GM12892 (cell line): ENCODE measurements at regions not wholly inside any gene's neighbourhood (a gene's known extent, or its start where the extent isn't known, plus 50 kb on each side); places are given as distances from the start of the nearest gene placed in this dataset.

Experiments
- DNase-seq: peaks from one replicate; pipeline ENCODE4 v3.0.0; 2011; ENCODE audit not compliant: insufficient read length
- FAIRE-seq: peaks from 2 replicates; lab custom pipeline; 2011; peaks lifted over from hg19 to GRCh38; lab: Jason Lieb, UNC
- POLR2A ChIP-seq: IDR thresholded peaks from 2 replicates; pipeline ENCODE4 v1.6.1; 2011; ENCODE audit warnings: low read depth, low read length, control low read depth
- POLR2AphosphoS5 ChIP-seq: IDR thresholded peaks from 2 replicates; pipeline ENCODE4 v1.6.1; 2011; ENCODE audit warnings: low read depth, low read length, control low read depth
- TAF1 ChIP-seq: IDR thresholded peaks from 2 replicates; pipeline ENCODE4 v1.6.1; 2011; ENCODE audit warnings: low read depth, mild to moderate bottlenecking, control low read depth, low read length, borderline replicate concordance

DNA sequence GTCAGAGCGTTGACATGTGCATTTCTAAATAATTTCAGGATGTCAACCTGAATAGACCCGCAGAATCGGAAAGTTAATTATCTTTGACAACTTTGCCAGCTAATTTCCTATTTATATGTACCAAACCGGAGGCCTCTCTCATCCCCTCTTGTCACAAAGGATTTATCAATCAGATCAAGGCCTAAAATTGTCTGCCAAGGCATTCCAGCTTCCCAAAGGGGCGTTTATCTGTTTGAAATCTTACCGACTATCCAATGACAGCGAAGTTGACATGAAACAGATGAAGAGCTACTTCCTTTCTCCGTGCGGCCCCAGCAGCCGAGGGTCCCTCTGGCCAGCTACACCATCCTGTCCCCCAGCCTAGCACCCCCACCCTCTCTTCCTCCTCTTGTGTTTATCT, 223.7 kb upstream of the DYNLRB2 start:
- no peak for FAIRE-seq
- TF ChIP-seq TAF1, result no peak
- no peak for TF ChIP-seq POLR2A
- TF ChIP-seq POLR2AphosphoS5, result no peak
- no peak for DNase-seq

DNA sequence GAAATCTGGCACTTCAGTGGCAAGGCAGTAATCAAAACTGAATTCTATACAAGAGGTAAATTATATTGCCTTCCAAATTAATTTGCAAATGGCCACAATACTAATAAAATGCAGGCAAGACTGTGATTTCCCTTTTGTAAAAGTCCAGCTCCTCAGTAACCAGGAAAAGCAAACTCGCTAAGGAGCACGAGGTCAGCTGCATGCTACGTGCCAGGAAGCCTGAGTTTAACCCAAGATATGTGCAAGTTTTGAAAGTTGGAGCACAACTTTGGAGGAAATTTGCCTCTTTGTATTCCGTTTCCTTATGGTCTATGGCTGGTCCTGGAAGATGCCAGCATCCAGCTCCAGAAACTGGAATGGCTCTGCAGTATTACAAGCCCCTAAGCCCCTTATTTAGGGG, 226.8 kb upstream of the DYNLRB2 start:
- TF ChIP-seq POLR2AphosphoS5, result no peak
- no peak for TF ChIP-seq POLR2A
- no peak for TF ChIP-seq TAF1
- no peak for FAIRE-seq
- DNase-seq, result no peak

DNA sequence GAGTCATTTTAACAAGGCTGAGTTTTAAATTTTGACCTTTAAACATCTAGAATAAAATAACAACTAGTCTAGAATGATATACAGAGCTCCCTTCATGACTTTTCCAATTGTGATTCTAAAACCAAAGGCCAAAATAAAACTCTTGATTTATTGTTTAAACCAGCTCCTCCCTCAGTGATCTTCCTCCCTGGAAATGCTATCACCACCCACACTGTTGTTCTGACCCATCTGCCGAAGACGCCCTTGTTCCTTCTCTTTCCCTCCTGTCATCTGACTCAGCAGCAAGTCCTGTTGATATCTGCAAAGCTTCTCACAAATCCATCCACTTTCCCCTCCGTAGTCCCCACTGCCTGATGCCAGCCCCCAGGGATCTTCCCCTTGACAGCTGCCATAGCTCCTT, 231.6 kb upstream of the DYNLRB2 start:
- TF ChIP-seq TAF1, result no peak
- no peak for TF ChIP-seq POLR2AphosphoS5
- no peak for TF ChIP-seq POLR2A
- FAIRE-seq (no peak), DNase-seq (no peak)

DNA sequence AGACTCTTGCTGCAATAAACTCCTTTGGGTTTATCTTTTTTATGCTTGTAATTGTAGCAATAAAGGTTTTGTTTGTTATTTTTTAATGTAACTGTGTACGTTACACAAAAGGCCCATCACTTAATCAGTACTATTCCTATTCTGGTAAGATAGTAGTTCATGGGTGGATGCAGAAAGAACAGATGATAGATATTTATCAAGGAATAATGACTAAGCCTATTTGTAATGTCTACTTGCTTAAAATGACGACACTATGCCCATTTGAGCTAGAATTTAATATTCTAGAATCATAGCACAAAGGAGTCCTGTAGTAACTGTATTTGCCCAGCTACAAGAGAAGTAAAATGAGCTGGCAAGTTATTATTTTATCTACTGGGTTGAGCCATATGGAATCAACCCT, 235.4 kb upstream of the DYNLRB2 start:
- DNase-seq (no peak), FAIRE-seq (no peak)
- no peak for TF ChIP-seq TAF1
- no peak for TF ChIP-seq POLR2AphosphoS5
- no peak for TF ChIP-seq POLR2A

DNA sequence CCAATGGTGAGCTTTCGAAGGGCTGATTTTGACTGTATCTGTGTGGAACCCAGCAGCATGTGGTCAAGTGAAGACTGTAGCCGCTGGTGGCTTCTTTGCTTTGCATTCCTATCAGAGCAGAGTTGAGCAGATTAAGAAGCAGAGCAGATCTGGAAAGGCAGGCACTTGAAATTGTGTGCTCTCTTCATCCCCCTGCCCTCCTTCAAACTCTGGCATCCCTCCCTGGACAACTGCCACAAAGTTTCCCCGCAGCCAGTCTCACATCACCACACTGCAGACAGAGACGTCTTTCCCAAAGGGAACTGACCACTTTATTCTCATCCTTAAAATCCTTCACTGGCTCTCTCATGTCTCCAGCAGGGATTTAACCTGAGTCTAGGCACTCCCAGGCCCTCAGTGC, 237.1 kb upstream of the DYNLRB2 start:
- TF ChIP-seq TAF1, result no peak
- no peak for TF ChIP-seq POLR2A
- no peak for TF ChIP-seq POLR2AphosphoS5
- FAIRE-seq, result no peak
- no peak for DNase-seq

DNA sequence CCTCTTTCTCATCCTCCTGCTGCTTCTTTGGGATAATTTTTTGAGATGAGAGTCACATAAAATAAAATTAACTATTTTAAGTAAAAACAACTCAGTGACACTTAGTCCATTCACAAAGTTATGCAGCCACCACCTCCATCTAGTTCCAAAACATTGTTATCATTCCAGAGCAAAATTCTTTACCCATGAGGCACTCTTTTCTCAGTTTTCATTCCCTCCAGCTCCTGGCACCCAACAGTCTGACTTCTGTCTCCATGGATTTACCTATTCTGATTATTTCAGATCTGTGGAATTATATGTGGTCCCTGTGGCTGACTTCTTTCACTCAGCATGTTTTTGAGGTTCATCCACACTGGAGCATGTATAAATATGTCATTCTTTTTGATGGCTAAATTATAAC, 239.9 kb upstream of the DYNLRB2 start:
- TF ChIP-seq TAF1, result no peak
- no peak for TF ChIP-seq POLR2A
- no peak for TF ChIP-seq POLR2AphosphoS5
- FAIRE-seq (no peak), DNase-seq (no peak)

DNA sequence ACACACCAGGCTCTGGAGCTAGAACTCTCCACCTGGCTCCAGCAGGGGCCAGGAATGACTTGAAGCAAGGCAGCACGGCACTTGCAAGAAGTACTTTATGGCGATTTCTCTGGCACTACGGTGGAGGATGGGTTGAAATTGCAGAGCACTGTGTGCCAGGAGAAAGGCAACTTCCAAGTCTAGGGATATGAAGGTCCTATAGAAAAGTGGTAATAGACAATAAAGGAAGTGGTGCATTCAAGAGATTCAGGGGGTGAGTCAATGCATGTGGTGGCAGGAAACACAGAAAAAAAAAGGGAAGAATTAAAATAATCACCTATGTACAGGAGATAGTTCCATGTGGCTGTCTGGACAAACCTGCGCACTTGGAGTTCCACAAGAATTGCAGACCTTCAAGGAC, 240.3 kb upstream of the DYNLRB2 start:
- no peak for TF ChIP-seq TAF1
- no peak for TF ChIP-seq POLR2A
- TF ChIP-seq POLR2AphosphoS5, result no peak
- DNase-seq (no peak), FAIRE-seq (no peak)

DNA sequence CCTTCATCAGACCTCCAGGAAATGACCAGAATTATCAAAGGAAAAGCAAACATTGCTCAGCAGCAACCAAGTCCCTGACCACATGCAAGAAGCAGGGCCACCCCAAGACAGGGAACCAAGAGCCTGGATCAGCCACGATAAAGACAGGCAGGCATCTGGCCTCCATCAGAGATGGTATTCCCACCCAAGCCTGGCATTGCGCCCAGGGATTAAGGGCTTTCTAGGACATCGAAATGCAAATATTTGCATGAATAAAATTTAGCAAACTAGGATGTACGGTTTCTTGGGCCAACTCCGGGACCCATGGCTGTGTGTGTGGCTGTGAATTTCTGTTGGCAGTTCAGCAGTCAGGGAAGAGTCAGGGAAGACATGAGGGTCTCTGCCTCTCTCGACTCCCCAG, 241.4 kb upstream of the DYNLRB2 start:
- DNase-seq, result no peak
- TF ChIP-seq POLR2A (no peak), POLR2AphosphoS5 (no peak), TAF1 (no peak)
- no peak for FAIRE-seq

DNA sequence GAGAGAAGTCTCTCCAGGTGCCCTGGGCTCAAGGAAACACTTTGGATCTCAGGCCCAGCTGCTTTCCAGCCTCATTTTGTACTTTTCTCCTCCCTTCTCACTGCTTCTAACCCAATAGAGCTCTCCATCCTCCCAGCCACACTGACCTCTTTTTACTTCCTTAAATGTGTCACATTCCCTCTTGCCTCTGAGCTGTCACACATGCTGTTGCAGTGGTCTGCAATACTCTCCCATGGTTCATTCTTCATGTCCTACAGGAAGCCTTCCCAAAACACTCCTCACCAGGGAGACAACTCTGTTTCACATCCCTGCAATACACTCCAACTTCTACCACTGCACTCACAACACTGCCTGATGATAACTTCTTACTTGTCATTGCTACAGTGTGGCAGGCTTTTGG, 242.1 kb upstream of the DYNLRB2 start:
- FAIRE-seq, result no peak
- DNase-seq, result no peak
- TF ChIP-seq TAF1 (no peak), POLR2AphosphoS5 (no peak)

DNA sequence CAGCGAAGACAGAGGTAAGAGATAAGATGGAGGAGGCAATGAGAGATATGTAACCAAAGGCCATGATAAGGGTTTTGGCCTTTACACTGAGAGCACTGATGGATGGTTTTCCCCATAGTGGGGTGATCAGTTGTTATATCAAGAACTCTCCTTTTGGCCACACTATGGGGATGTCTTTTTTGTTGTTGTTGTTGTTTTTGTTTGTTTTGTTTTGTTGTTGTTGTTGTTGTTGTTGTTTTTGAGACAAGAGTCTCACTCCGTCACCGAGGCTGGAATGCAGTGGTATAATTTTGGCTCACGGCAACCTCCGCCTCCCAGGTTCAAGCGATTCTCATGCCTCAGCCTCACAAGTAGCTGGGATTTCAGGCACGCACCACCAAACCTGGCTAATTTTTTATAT, 244.8 kb upstream of the DYNLRB2 start:
- TF ChIP-seq POLR2AphosphoS5 (no peak), POLR2A (no peak), TAF1 (no peak)
- FAIRE-seq, result no peak
- DNase-seq, result no peak

DNA sequence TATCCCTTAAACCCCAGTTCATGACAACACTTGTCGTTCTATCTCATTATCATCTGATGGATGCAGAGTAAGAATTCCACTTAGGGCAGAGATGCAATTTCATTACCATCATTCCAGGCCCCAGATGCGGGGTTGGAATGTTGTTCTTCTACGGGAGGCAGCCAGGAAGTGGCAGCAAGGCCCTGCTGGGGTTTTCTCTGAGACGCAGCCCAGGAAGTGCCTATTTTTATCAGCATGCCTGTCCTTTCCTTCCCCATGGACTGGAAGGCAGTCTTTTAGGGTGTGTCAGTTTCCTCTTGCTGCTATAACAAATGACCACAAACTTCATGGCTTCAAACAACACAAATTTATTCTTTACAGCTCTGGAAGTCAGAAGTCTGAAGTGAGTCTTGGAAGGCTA, 246.6 kb upstream of the DYNLRB2 start:
- no peak for TF ChIP-seq TAF1
- TF ChIP-seq POLR2AphosphoS5, result no peak
- no peak for TF ChIP-seq POLR2A
- DNase-seq (no peak), FAIRE-seq (no peak)

DNA sequence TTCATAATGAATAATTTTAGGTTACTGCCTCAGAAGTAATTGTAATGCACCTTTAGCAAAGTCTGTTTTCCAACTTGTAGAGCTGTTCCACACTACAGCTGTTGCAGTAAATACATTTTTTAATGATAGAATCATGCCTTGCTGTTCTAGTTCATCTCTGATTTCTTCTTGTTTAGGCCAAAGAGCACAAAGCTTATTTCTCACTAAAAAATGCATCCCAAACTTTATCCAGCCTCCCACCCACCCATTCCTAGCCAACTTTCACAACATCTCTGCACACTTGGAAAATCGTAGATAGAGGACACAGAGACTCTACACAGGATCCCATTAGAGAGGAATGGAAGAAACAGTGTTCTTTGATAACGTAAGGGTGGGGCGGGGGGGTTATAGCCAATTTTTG, 252.2 kb upstream of the DYNLRB2 start:
- TF ChIP-seq TAF1 (no peak), POLR2AphosphoS5 (no peak), POLR2A (no peak)
- FAIRE-seq (no peak), DNase-seq (no peak)

DNA sequence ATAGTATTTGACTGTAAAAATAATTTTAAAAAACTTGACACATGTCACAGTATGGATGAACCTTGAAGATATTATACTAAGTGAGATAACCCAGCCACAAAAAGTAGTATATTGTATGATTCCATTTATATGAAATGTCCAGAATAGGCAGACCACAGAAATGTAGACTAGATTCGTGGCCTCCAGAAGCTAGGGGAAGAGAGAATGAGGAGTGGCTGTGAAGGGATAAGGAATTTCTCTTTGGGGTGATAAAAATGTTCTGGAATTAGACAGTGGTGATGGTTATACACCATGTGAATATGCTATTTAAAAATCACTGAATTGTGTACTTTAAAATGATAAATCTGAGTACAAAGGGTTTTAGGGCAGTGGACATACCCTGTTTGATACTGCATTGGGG, 253.1 kb upstream of the DYNLRB2 start:
- TF ChIP-seq POLR2AphosphoS5 (no peak), TAF1 (no peak), POLR2A (no peak)
- DNase-seq (no peak), FAIRE-seq (no peak)

DNA sequence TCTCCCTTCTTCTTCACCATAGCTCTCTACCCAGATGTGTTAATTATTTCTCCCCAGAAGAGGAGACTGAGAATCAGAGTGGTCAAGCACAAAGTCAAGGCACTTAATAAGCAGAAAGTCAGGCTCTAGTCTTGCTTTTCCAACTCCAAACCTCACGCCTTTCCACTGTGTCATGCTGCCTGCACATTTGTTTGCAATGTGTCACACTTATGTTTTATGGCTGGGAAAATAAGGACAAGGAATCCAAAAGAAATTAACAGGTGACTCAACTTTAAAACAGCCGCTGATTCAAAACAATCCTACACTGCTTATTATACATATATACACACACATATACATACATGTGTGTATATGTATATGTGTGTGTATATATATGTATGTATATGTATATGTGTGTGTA, 255.7 kb upstream of the DYNLRB2 start:
- TF ChIP-seq POLR2A (no peak), TAF1 (no peak), POLR2AphosphoS5 (no peak)
- DNase-seq (no peak), FAIRE-seq (no peak)
